Tibial artery (tissue), 4 donors: ENCODE measurements at regions not wholly inside any gene's neighbourhood (a gene's known extent, or its start where the extent isn't known, plus 50 kb on each side); places are given as distances from the start of the nearest gene placed in this dataset.
"Not testable (repeated sequence)": the region's sequence is repeated elsewhere in the genome, so short reads cannot be mapped to it uniquely, and the experiment has no call there.

ENCODE experiments used
- DNase-seq, 2 donors: peaks; one replicate each; pipeline ENCODE4 v3.0.0-alpha.2; 2019
- H3K27ac ChIP-seq, 2 donors: fragments of 200-600 bp; sonication (generic) in 1 of 2; 1 replicate in 1 of 2; 2 replicates in 1 of 2; pipeline ENCODE4 v1.5.1; 2018 to 2019; ENCODE audit warnings: mild to moderate bottlenecking in 1 of 2
- H3K27me3 ChIP-seq, 2 donors: fragments of 200-600 bp; sonication (generic) in 1 of 2; one replicate each; pipeline versions ENCODE4 v1.5.1 to v1.6.0; 2016 to 2019
- H3K36me3 ChIP-seq, 3 donors: fragments of 200-600 bp; sonication (generic) in 2 of 3; one replicate each; pipeline ENCODE4 v1.5.1; 2016 to 2019; ENCODE audit warnings: mild to moderate bottlenecking in 2 of 3
- H3K4me1 ChIP-seq, 4 donors: fragments of 200-600 bp; sonication (generic) in 2 of 4; 1 replicate in 3 of 4; 2 replicates in 1 of 4; pipeline ENCODE4 v1.5.1; 2016 to 2019
- H3K4me3 ChIP-seq, 2 donors: fragments of 200-600 bp; sonication (generic) in 1 of 2; 1 replicate in 1 of 2; 2 replicates in 1 of 2; pipeline ENCODE4 v1.5.1; 2018 to 2019; ENCODE audit warnings: mild to moderate bottlenecking in 2 of 2
- H3K9me3 ChIP-seq, 3 donors: fragments of 200-600 bp; sonication (generic) in 1 of 3; one replicate each; pipeline ENCODE4 v1.5.1; 2016 to 2019
- CTCF ChIP-seq, 2 experiments: fragments of 200-600 bp in 1 of 2; fragments of 450-650 bp in 1 of 2; IDR thresholded peaks; one replicate each; pipeline ENCODE4 v1.5.1; 2017 to 2019; ENCODE audit warnings: antibody characterized with exemption in 2 of 2, mild to moderate bottlenecking in 1 of 2, moderate library complexity in 1 of 2
- intact Hi-C: fragments of 100-400 bp; cut with DNase I; formaldehyde crosslinking; loops from one replicate; pipeline ENCODE4 v1.15.0; 2023; ENCODE audit warnings: low total_unique reads

- intact Hi-C loops = no loop called here
- no peak overlapping the region for H3K27ac ChIP-seq
Measured at GRCh38 chr10:23768281-23768680, 329.4 kb downstream of the OTUD1 start.

GRCh38 chr10:23777153-23777552 lies 338.3 kb downstream of the OTUD1 start:
- no peak for TF ChIP-seq CTCF (IDR thresholded peaks at IDR 0.05)
- H3K9me3 ChIP-seq = no peaks in the 10 kb centered on the region
- no peaks in the 10 kb centered on the region for H3K4me1 ChIP-seq
- no peaks in the 10 kb centered on the region for H3K27me3 ChIP-seq
- no peak overlapping the region for H3K4me3 ChIP-seq
- H3K27ac ChIP-seq = no peak overlapping the region
- DNase-seq = no peak
- intact Hi-C loops = no loop called here
- H3K36me3 ChIP-seq = no peaks in the 10 kb centered on the region

More at GRCh38 chr10:23768281-23768680, 329.4 kb downstream of the OTUD1 start:
- no peak for TF ChIP-seq CTCF (IDR thresholded peaks at IDR 0.05)
- Histone ChIP-seq H3K27me3 (no peaks in the 10 kb centered on the region), H3K36me3 (no peaks in the 10 kb centered on the region), H3K9me3 (peaks cover 0 to 12% (median 0%) of the 10 kb centered on the region in 3 donors), H3K4me1 (no peaks in the 10 kb centered on the region), H3K4me3 (no peak overlapping the region)
- no peak for DNase-seq

GRCh38 chr10:23779301-23779700 lies 340.4 kb downstream of the OTUD1 start:
- no peak overlapping the region for H3K4me3 ChIP-seq
- H3K9me3 ChIP-seq = no peaks in the 10 kb centered on the region
- no peaks in the 10 kb centered on the region for H3K4me1 ChIP-seq
- no peaks in the 10 kb centered on the region for H3K27me3 ChIP-seq
- intact Hi-C loops = no loop called here
- TF ChIP-seq CTCF (IDR thresholded peaks at IDR 0.05) = no peak
- H3K36me3 ChIP-seq = no peaks in the 10 kb centered on the region
- no peak overlapping the region for H3K27ac ChIP-seq
- no peak for DNase-seq

GRCh38 chr10:23780331-23780730 lies 341.5 kb downstream of the OTUD1 start:
- H3K9me3 ChIP-seq = no peaks in the 10 kb centered on the region
- no peak overlapping the region for H3K27ac ChIP-seq
- no peaks in the 10 kb centered on the region for H3K27me3 ChIP-seq
- intact Hi-C loops = no loop called here
- H3K36me3 ChIP-seq = no peaks in the 10 kb centered on the region
- H3K4me3 ChIP-seq = no peak overlapping the region
- no peak for DNase-seq
- TF ChIP-seq CTCF (IDR thresholded peaks at IDR 0.05) = no peak
- no peaks in the 10 kb centered on the region for H3K4me1 ChIP-seq

- H3K27ac ChIP-seq = no peak overlapping the region
- TF ChIP-seq CTCF (IDR thresholded peaks at IDR 0.05) = no peak
- DNase-seq = no peak
- no peaks in the 10 kb centered on the region for H3K4me1 ChIP-seq
- H3K36me3 ChIP-seq = no peaks in the 10 kb centered on the region
- no peaks in the 10 kb centered on the region for H3K9me3 ChIP-seq
- H3K27me3 ChIP-seq = no peaks in the 10 kb centered on the region
- intact Hi-C loops = no loop called here
- H3K4me3 ChIP-seq = no peak overlapping the region
Measured at GRCh38 chr10:23786594-23786993, 347.7 kb downstream of the OTUD1 start.

- Histone ChIP-seq H3K9me3 (no peaks in the 10 kb centered on the region), H3K36me3 (no peaks in the 10 kb centered on the region), H3K4me1 (no peaks in the 10 kb centered on the region), H3K27me3 (no peaks in the 10 kb centered on the region), H3K4me3 (no peak overlapping the region), H3K27ac (no peak overlapping the region)
- no peak for DNase-seq
- intact Hi-C loops = no loop called here
- no peak for TF ChIP-seq CTCF (IDR thresholded peaks at IDR 0.05)
Measured at GRCh38 chr10:23793577-23793976, 354.7 kb downstream of the OTUD1 start.

GRCh38 chr10:23797452-23797851 lies 358.6 kb downstream of the OTUD1 start:
- H3K36me3 ChIP-seq, H3K4me3 ChIP-seq, H3K4me1 ChIP-seq, DNase-seq, H3K9me3 ChIP-seq, H3K27ac ChIP-seq, intact Hi-C loops, H3K27me3 ChIP-seq: not testable (repeated sequence)
